GM13977 (cell line): ENCODE measurements at regions not wholly inside any gene's neighbourhood (a gene's known extent, or its start where the extent isn't known, plus 50 kb on each side); places are given as distances from the start of the nearest gene placed in this dataset.

Experiments used
- DNase-seq: peaks from one replicate; pipeline ENCODE4 v3.0.0; 2012; ENCODE audit warnings: low spot score
- CTCF ChIP-seq: IDR thresholded peaks from 2 replicates; pipeline ENCODE4 v1.5.1; 2012; ENCODE audit warnings: mild to moderate bottlenecking, control low read depth; ENCODE audit not compliant: insufficient read depth; ENCODE audit errors: extremely low read depth, missing control alignments
- in situ Hi-C: fragments of 300-500 bp; cut with MboI; formaldehyde crosslinking; loops from one replicate; pipeline ENCODE4 v1.12.0; 2022; ENCODE audit warnings: low sequenced_read_pairs, low pct_unique_long_range_greater_than_20kb, mixed read lengths, inconsistent platforms; ENCODE audit not compliant: unreplicated experiment

GRCh38 chr19:32098968-32099367, 246.4 kb upstream of the ZNF507 start:
- in situ Hi-C loops = no loop called here
- no peak for TF ChIP-seq CTCF
- no peak for DNase-seq

GRCh38 chr19:32101206-32101605, 244.2 kb upstream of the ZNF507 start:
- TF ChIP-seq CTCF = no peak
- in situ Hi-C loops = no loop called here
- DNase-seq = no peak

DNA sequence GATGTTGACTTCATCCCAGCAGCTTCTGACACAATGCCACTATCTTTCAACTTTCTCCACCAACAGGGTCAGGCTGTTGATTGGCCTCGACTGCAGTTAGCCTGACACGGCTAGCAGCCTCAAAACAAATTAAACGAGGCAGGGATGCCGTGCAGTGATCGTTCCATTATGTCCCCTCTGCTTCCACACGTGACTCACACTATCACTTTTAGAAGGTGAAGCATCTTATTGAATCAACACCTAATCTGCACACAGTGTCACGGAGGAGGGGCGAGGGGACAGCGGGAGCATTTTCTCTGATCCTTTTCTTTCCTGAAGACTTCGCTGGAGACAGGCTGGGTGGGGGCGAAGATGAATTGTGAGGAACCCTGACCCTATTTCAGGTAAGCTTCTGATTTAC, 241.9 kb upstream of the ZNF507 start:
- in situ Hi-C loops = no loop called here
- no peak for DNase-seq
- TF ChIP-seq CTCF = no peak

DNA sequence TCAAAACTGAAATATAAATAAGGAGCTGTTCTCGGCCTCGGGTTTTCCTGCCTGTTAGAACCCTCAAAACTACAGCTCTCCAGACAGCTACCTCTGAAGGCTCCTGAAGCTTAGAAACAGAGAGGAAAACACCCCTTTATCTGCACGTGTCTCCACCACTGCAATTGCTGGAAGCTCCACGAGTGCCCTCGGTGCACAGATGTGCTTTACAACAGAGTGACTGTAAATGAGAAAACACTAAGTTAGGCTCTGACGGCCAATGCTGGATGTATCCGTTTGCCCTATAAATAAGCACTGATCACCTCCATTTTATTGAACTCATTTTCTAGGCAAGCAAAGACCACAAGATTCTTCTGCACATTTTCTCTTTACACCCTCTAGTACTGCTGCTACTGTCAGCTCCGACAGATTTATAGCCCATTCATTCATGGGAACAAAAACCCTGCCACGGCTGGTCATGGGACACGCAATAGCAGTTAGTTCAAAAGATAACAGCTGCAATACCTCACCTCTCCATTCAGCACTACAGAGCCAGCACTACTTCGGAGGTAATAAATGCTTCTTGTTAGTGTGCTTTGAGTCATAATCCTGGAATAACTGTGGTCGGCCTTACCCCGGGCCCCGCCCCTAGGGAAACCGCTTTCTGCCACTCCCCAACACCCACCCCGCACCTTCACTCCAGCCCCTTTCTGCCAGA, 241.1 kb upstream of the ZNF507 start:
- no peak for TF ChIP-seq CTCF
- in situ Hi-C loops = no loop called here
- DNase-seq = no peak

DNA sequence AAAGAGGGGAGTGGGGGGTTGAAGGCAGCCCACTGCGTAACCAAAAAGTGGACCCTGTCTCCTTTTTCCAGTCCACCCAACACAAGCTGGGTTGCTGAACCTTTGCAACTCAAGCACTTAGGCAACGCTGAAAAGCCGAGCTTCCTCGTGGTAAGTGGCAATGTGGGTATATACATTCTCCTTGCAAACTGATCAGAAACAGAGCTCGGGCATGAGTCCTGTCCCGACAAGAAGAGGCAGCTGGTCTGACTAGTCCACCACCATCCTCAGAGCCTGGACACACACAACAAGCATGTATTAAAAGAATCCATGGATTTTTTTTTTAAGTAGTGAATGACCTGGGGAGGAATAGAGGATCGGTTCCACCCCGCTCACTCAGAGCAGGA, 240.6 kb upstream of the ZNF507 start:
- no peak for DNase-seq
- in situ Hi-C loops = no loop called here

DNA sequence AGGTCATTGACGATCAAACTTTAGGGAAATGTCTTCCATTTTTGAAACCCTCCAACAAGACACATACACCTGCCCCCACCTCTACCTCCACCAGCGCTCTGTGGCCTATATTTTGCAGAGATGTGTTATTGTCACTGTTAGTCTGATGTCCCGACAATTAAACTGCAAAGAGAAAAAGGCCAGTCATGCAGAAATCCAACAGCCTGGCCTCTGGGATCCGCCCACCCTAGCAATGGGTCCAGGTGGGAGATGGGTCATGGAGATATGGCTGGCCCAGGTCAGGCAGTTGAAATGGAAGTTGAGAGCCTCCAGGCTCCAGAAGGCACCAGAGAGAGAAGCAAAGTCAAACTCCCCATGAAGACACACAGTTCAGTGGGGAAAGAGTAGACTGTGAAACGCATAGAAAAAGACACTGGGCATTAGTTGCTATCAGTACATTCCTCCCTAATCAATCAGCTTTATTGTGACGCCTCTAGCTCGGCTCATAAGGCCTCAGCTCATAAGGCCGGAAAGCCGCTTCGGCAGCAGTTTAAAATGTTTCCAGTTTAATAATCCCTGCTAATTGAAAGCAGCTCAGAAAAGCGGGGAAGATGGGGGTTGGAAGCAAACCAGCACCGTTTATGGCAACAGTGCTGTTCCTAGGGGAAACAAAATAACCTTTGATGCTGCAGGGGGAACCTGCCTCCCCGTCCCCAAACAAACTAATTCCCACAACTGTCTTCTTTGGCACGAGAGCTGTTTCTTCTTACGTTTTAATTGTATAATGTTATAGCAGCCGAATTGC, 239.7 kb upstream of the ZNF507 start:
- in situ Hi-C loops = no loop called here
- no peak for DNase-seq
- TF ChIP-seq CTCF = no peak

More for the DNA sequence above, 240.6 kb upstream of the ZNF507 start:
- no peak for TF ChIP-seq CTCF
